GM19099 (cell line): ENCODE measurements at regions not wholly inside any gene's neighbourhood (a gene's known extent, or its start where the extent isn't known, plus 50 kb on each side); places are given as distances from the start of the nearest gene placed in this dataset.

Experiments
- POLR2A ChIP-seq: IDR thresholded peaks from 3 replicates; pipeline ENCODE4 v1.6.1; 2011; ENCODE audit warnings: low read depth; ENCODE audit not compliant: insufficient read length; ENCODE audit errors: extremely low read depth

DNA sequence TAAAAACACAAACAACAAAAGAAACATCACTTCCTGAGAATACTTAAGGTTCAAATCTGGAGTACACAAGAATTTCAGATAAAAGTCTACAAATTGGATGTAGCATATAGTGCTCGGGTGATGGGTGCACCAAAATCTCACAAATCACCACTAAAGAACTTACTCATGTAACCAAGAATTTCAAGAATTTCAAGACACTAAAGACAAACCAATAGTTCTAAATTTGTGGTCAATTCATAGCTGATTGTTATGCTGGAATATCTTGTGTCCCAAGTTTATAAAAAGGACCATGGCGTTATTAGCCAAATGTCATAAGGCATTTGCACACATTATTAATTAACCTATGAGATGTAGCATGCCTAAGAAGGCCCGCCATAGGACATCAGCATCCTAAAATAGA is 1204.1 kb upstream of the AUTS2 start:
- no peak for TF ChIP-seq POLR2A

DNA sequence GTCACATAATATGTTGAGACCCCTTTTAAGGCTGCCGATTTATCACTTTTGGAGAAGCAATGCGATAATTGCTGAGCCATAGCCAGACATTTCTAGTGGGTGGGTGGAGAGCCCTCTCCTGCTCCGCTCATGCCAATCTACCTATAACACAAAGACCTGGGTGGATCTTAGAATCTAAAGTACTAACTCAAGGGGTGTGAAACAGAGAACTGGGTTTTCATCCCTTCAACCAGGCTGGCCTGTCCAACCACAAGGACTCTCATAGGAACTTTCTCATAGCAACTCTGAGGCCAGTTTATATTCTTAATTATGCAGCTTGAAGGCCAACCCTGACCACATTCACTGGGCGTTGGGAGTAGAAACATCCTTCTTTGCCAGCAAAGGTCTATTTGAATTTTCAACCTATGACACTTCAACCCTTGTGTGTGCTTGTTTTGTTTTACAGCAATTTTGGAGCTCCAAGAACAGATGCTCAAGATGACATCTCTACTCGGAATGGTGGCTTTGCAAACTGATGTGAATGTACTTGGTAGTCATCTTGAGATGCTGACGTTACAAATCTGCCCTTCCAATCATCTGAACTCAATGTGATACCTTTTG is 1198.2 kb upstream of the AUTS2 start:
- no peak for TF ChIP-seq POLR2A

DNA sequence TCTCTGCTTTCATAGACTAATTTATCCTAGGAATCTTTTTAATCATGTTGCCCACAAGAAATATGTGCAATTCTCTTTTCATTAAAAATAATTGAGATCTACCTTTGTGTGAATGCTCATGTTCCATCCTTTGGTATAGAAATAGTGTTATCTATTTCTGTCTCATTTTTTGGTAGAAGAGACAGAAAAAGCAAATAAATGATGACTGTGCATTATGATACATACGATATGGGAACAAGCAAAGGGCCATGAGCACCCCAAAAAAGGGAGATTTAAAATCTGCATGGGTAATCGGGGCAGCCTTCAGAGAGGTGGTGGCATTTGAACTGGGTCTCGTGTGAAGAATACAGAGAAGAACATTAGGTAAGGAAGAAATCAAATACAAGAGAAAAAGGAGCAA is 1197.5 kb upstream of the AUTS2 start:
- no peak for TF ChIP-seq POLR2A

DNA sequence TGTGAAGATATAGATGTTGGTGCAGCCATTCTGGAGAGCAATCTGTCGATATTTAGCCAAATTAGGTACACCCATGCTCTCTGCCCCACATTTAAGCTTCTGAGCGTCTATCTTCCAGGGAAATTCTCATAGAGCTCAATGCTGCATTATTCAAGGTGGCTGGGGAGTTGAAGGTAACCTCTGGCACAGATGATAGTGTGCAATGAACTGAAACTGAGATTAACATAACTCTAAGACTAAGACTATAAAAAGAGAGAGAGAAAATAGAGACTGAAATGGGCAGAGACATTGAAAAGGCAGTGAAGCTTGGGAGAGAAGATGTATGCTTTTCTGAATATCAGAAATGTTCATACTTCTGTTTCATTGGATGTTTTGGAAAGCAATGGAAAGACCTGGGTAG is 1197.0 kb upstream of the AUTS2 start:
- TF ChIP-seq POLR2A, result no peak

DNA sequence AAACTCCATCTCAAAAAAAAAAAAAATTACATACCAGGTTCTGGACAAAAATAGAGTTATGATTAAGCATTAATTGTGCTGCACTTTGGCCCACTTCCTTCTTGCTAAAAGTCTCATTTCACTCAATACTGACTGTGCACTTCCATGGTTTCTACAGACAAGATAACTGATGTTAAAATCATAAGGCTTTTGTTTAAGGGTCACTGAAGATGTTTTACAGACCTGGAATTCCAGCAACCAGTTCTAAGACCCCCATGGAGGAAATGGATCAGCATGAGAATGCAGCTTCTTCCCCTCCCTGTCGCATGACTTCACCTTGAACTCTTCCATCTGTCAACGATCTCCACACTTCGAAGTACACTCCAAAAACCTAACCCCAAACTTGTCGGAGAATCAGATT is 1191.8 kb upstream of the AUTS2 start:
- TF ChIP-seq POLR2A, result no peak

DNA sequence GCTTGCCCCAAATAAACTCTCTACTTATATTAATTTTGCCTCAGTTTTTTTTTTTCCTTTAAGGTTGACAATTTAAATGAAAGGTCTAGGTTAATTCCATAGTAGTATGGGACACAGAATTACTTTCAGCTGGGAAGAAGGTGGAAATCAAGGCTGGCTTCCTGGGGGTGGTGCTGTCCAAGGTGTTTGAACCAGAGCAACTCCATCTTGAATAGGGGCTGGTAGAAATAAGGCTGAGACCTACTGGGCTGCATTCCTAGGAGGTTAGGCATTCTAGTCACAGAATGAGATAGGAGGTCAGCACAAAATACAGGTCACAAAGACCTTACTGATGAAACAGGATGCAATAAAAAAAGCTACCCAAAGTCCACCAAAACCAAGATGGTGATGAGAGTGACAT is 1190.8 kb upstream of the AUTS2 start:
- no peak for TF ChIP-seq POLR2A

DNA sequence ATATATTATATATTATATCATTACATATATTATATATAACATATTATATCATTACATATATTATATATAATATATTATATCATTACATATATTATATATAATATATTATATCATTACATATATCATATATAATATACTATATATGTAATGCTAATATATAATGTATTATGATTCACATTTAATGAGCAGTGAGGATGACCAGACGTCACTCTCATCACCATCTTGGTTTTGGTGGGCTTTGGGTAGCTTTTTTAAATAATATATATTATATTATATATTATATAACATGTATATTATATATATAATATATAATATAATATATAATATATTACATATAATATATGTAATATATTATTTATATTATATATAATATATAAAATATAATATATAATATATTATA is 1189.4 kb upstream of the AUTS2 start:
- no peak for TF ChIP-seq POLR2A

DNA sequence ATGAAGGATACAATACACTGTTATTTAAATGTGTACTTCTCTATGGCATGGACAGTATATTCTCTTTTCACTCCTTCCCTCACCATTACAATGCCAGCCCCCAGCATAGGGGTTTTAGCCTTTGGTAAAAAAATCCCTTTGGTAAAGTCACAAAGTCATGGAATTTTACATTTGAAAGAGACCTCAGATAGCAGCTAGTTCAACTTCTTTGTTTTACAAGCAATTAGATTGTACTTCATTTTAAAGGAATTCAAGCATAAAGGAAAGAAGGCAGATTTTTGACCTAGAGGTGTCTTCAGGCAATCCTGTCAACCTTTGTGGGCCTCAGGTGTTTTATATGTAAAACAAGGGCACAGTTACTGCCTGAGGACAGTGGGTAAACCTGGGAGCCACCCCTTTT is 1188.4 kb upstream of the AUTS2 start:
- TF ChIP-seq POLR2A, result no peak

DNA sequence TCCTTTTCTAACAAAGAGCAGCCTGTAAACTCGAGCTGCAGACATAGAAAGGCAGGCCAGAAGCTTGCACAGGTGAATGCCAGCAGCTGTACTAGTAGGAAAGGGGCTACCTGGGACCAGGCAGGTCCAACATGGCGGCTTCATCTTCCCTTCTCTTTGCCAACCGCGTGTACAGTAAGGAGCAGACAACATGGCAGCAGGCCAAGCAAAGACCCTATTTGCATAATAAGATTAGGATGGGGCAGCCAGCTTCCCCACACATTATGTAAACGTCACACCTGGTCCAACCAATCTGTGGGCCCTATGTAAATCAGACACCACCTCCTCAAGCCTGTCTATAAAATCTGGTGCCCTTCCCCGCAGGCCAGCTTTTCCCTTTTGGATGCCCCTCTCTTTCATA is 1186.5 kb upstream of the AUTS2 start:
- TF ChIP-seq POLR2A, result no peak

DNA sequence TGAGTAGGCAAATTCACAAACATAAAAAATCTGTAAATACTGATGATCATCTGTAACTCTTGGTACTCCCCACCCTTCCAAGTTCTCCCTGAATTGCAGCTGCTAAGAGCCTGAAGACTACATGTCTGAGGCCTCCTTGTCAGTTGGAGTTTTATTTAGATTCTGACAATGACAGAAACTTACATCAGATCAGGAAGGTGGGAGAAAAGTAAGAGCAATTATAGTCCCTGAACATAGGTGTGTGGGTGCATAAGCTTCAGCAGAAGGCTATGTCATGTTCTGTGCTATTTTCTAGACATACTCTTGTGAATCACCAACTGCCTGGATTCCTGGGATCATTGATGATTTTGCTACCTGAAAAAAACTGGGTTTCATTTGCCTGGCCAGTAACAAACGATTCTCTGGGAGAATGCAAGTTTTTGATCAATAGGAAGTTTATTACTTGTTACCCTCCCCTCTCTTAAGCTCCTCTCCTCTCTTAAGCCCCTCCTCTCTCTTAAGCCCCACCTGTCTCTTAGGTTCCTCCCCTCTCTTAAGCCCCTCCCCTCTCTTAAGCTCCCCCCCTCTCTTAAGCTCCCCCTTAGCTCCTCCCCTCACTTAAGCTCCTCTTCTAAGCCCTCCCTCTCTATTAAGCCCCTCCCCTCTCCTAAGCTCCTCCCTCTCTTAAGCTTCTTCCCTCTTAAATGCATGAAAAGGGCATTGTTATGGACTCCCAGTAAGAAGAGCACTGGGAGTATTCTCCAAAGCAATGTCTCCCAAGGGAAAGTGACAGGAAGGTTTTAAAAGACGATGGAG is 1183.4 kb upstream of the AUTS2 start:
- TF ChIP-seq POLR2A, result no peak

DNA sequence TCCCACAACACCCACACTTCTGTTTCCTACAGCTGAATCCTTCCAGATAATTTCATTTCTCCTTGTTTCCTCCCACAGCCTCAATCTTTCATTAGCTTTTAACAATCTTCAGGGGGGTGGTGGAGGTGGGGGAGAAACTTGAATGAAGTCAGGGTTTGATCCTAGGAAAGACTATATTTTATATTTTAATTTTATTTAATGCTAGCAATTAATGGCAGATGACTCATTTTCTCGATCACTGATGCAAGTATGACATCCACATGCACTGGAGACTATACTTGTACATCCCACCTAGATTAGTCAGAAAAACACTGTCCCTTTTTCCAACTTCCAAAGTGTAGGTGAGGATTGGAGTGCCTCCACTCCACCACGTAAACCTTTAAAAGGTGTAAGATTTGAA is 1181.3 kb upstream of the AUTS2 start:
- no peak for TF ChIP-seq POLR2A

DNA sequence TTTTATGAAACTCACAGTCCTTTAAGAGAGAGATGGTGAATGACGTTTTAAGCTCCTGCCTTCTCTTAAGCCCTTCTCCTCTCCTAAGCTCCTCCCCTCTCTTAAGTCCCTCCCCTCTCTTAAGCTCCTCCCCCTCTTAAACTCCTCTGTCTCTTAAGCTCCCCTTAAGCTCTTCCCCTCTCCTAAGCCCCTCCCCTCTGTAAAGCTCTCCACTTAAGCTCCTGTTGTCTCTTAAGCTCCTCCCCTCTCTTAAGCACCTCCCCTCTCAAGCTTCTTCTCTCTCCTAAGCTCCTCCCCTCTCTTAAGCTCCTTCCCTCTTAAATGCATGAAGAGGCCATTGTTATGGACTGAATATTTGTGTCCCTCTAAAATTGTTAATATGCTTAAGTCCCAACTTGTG is 1180.6 kb upstream of the AUTS2 start:
- no peak for TF ChIP-seq POLR2A

DNA sequence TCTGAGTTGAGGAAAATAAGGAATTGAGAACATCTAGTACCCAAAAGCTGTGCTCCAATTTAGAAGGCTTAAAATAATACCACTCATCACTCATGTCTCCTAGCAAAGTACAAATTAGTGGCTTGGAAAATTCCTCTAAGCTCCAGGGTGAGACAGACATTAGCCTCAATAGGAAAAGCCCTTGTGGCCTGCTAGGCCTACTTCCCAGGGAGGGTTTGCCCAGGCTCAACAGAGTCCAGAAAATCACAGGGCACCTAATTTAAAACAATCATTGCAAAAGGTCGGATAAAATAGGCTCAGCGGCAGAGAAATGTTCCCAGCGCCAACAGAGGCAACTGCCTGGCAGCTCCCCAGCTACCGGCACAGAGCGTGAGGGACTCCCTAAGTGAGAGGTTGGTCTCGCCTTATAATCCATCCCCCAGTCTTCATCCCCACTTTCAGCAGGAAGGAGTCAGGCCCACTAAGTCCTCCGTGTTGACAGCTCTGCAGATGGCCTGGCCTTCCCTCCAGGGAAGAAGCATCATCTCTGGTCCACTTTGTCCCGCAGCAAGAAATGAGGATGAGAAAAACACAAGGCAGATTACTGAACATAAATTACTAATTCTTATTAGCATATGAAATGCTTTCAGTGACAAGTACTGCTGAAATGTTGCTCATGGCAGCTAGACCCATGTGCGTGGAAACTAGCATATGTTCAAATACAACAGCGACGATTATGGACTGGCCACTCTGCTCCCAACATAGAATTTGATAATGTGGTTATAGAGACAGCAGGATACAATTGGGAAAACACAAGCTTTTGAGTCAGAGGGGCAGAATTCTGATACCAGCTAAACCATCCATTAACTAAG is 1177.7 kb upstream of the AUTS2 start:
- no peak for TF ChIP-seq POLR2A

DNA sequence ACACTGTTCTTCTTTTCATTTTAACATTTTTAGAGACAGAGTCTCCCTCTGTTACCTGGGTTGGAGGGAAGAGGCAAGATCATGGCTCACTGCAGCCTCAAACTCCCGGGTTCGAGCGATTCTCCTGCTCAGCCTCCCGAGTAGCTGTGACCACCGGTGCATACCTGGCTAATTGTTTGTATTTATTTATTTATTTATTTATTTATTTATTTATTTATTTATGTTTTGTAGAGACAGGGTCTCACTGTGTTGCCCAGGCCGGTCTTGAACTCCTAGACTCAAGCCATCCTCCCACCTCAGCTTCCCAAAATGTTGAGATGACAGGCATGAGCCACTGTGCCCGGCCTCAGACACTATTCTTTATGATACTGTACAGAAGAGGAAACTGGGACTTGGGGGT is 1176.6 kb upstream of the AUTS2 start:
- no peak for TF ChIP-seq POLR2A

DNA sequence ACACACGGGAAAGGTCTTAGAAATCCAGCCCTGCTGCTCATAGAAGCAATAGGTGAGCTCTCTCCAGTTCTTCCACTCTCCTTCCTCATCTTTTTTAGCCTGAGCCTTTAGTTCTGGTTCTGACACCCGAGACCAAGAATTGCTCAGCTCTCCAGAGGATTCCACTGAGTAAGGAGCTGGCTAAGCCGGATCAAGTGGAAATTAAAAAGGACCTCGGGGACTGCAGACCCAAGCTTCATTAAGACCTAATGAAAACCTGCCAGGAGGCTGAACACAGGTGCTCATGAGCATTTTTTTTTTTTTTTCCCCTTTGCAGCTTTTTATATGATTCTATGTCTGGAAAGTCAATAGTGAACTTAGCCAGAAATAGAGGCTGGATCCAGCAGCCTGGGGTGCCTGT is 1176.0 kb upstream of the AUTS2 start:
- no peak for TF ChIP-seq POLR2A

DNA sequence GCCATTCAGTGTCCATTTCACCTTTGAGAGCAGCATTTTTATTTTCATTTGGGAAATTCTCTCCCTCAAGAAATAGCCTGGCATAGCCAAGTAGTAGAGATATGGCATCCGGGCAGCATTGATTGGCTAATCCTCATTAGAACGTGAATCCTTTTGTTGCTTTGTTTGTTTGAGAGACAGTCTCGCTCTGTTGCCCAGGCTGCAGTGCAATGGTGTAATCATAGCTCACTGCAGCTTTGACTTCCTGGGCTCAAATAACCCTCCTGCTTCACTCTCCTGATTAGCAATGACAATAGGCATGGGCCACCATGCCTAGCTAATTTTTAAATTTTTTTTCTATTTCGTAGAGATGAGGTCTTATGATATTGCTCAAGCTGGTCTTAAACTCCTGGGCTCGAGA is 1174.9 kb upstream of the AUTS2 start:
- no peak for TF ChIP-seq POLR2A

DNA sequence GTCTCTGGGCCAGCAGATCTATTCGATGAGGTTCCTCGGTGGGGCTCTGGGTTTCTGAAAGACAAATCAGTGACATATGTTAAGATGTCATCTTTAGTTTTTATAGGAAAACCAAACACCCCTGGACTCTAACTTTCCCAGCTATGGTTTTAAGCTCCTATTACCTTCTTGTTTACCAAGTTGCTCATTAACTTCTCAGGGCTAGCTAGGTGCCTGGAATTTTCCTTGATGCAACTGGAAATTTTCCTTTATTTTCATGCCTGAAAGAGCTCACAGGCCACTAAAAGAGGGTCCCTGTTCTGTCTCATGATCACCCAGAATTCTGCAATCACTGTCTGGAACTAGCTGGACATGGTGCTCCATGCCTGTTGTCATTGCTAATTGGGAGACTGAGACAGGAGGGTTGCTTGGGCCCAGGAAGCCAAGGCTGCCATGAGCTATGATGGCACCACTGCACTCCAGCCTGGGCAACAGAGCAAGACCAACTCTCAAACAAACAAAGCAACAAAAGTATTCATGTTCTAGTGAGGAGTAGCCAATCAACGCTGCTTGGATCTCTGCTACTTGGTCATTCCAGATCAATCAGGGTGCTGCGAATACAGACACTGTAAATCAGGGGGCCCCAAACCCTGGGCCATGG is 1173.5 kb upstream of the AUTS2 start:
- no peak for TF ChIP-seq POLR2A
